GM12891 (cell line): ENCODE measurements at regions not wholly inside any gene's neighbourhood (a gene's known extent, or its start where the extent isn't known, plus 50 kb on each side); places are given as distances from the start of the nearest gene placed in this dataset.

ENCODE experiments used
- PAX5 ChIP-seq: IDR thresholded peaks from 2 replicates; pipeline ENCODE4 v1.6.1; 2011; ENCODE audit warnings: low read length, moderate library complexity, mild to moderate bottlenecking; ENCODE audit not compliant: insufficient read depth, severe bottlenecking
- POLR2A ChIP-seq: IDR thresholded peaks from 2 replicates; pipeline ENCODE4 v1.6.1; 2011; ENCODE audit warnings: low read depth, low read length, control low read depth
- POLR2AphosphoS5 ChIP-seq: IDR thresholded peaks from 2 replicates; pipeline ENCODE4 v1.6.1; 2011; ENCODE audit warnings: low read depth, low read length, control low read depth

DNA sequence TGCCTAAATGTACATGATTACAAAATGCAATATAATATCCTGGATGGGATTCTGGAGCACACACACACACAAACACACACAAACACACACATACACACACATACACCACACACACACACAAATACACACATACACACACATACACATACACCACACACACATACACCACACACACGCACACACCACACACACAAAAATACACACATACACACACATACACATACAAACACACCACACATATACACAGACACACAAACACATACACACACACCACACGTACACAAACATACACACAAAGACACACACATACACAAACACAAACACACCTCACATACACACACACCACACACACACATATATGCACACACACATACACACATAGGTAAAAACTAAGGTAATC is 134.6 kb upstream of the SYNDIG1 start:
- TF ChIP-seq PAX5 = no peak
- TF ChIP-seq POLR2AphosphoS5 = no peak
- TF ChIP-seq POLR2A = no peak
